CD14-positive monocyte (primary cell): ENCODE measurements at regions not wholly inside any gene's neighbourhood (a gene's known extent, or its start where the extent isn't known, plus 50 kb on each side); places are given as distances from the start of the nearest gene placed in this dataset.

Experiments
- DNase-seq, 3 donors: peaks; one replicate each; pipeline ENCODE4 v3.0.0-alpha.2; 2011 to 2022
- H2AFZ ChIP-seq: 2 replicates; pipeline ENCODE4 v1.6.0; 2012; ENCODE audit warnings: mild to moderate bottlenecking, low read depth, low read length, inconsistent platforms; ENCODE audit not compliant: insufficient read depth, poor library complexity, severe bottlenecking
- H3K27ac ChIP-seq, 2 donors: 1 replicate in 1 of 2; 2 replicates in 1 of 2; pipeline ENCODE4 v1.5.1; 2012 to 2013; ENCODE audit warnings: low read length in 2 of 2, control low read depth in 1 of 2, inconsistent platforms in 1 of 2, low read depth in 1 of 2, mild to moderate bottlenecking in 1 of 2
- H3K27me3 ChIP-seq, 2 donors: one replicate each; pipeline versions ENCODE4 v1.6.0 to v1.6.1; 2011 to 2013; ENCODE audit warnings: low read length in 2 of 2; ENCODE audit not compliant: control insufficient read depth in 2 of 2, insufficient read depth in 2 of 2
- H3K36me3 ChIP-seq, 2 donors: replicated peaks in 1 of 2; 1 replicate in 1 of 2; 2 replicates in 1 of 2; pipeline versions ENCODE4 v1.5.1 to v1.6.1; 2012 to 2013; ENCODE audit warnings: low read length in 2 of 2, control low read depth in 1 of 2, inconsistent platforms in 1 of 2, mild to moderate bottlenecking in 1 of 2; ENCODE audit not compliant: insufficient read depth in 2 of 2, control insufficient read depth in 1 of 2
- H3K4me1 ChIP-seq, 2 donors: 1 replicate in 1 of 2; 2 replicates in 1 of 2; pipeline versions ENCODE4 v1.5.1 to v1.6.1; 2012 to 2013; ENCODE audit warnings: low read length in 2 of 2, control low read depth in 1 of 2, inconsistent platforms in 1 of 2, mild to moderate bottlenecking in 1 of 2, moderate library complexity in 1 of 2; ENCODE audit not compliant: insufficient read depth in 2 of 2, control insufficient read depth in 1 of 2
- H3K4me2 ChIP-seq: replicated peaks from 2 replicates; pipeline ENCODE3; 2012; ENCODE audit warnings: low read length, moderate library complexity, mild to moderate bottlenecking; ENCODE audit not compliant: poor library complexity, severe bottlenecking; ENCODE audit errors: extremely low read depth
- H3K4me3 ChIP-seq, 3 experiments: fragments of 200-600 bp in 1 of 3; sonication (generic) in 1 of 3; replicated peaks in 1 of 3; 1 replicate in 2 of 3; 2 replicates in 1 of 3; pipeline ENCODE4 v1.5.1; 2011 to 2013; ENCODE audit warnings: low read length in 3 of 3, mild to moderate bottlenecking in 3 of 3, control low read depth in 2 of 3, low read depth in 2 of 3, inconsistent platforms in 1 of 3, moderate library complexity in 1 of 3
- H3K79me2 ChIP-seq: 2 replicates; pipeline ENCODE4 v1.6.0; 2012; ENCODE audit warnings: mild to moderate bottlenecking, control low read depth, inconsistent platforms, low read length, moderate library complexity; ENCODE audit not compliant: insufficient read depth
- H3K9ac ChIP-seq: 2 replicates; pipeline ENCODE4 v1.6.0; 2017; ENCODE audit warnings: low read length, mild to moderate bottlenecking; ENCODE audit not compliant: insufficient read depth, poor library complexity, severe bottlenecking
- H3K9me3 ChIP-seq, 2 donors: replicated peaks in 1 of 2; 1 replicate in 1 of 2; 2 replicates in 1 of 2; pipeline versions ENCODE4 v1.5.1 to v1.6.1; 2012 to 2013; ENCODE audit warnings: low read length in 2 of 2, control low read depth in 1 of 2; ENCODE audit not compliant: control insufficient read depth in 1 of 2, insufficient read depth in 1 of 2
- H4K20me1 ChIP-seq: 2 replicates; pipeline ENCODE4 v1.6.0; 2012; ENCODE audit warnings: mild to moderate bottlenecking, low read length, control low read depth, moderate library complexity; ENCODE audit not compliant: insufficient read depth
- H3K27ac Mint-ChIP-seq, 7 donors: one replicate each; pipeline ENCODE4 v1.8.0; 2020; ENCODE audit warnings: mild to moderate bottlenecking in 7 of 7, mixed read lengths in 7 of 7, moderate library complexity in 6 of 7, inconsistent platforms in 2 of 7
- H3K27me3 Mint-ChIP-seq, 3 donors: one replicate each; pipeline ENCODE4 v1.8.0; 2021 to 2022; ENCODE audit warnings: low read depth in 3 of 3, mild to moderate bottlenecking in 3 of 3, mixed read lengths in 3 of 3, moderate library complexity in 3 of 3, inconsistent platforms in 1 of 3
- H3K36me3 Mint-ChIP-seq, 2 donors: one replicate each; pipeline ENCODE4 v1.8.0; 2020; ENCODE audit warnings: mixed read lengths in 2 of 2, inconsistent platforms in 1 of 2, mild to moderate bottlenecking in 1 of 2
- H3K4me1 Mint-ChIP-seq: one replicate; pipeline ENCODE4 v1.8.0; 2020; ENCODE audit warnings: mild to moderate bottlenecking, mixed read lengths
- H3K4me3 Mint-ChIP-seq, 2 donors: one replicate each; pipeline ENCODE4 v1.8.0; 2020; ENCODE audit warnings: mild to moderate bottlenecking in 2 of 2, mixed read lengths in 2 of 2, moderate library complexity in 1 of 2
- H3K9me3 Mint-ChIP-seq, 7 donors: one replicate each; pipeline ENCODE4 v1.8.0; 2020 to 2022; ENCODE audit warnings: mixed read lengths in 7 of 7, mild to moderate bottlenecking in 6 of 7, moderate library complexity in 6 of 7, inconsistent platforms in 2 of 7
- CTCF ChIP-seq: fragments of 200-600 bp; IDR thresholded peaks from one replicate; pipeline ENCODE4 v1.8.0; 2022; ENCODE audit warnings: antibody characterized with exemption, mild to moderate bottlenecking
- WGBS: methylation state at CpG from one replicate; pipeline ENCODE4 v1.1.5; 2013; ENCODE audit warnings: missing lambda C conversion rate; ENCODE audit not compliant: insufficient coverage; 5-methylcytosine and 5-hydroxymethylcytosine counted together
- intact Hi-C, 2 donors: fragments of 100-400 bp; cut with micrococcal nuclease; formaldehyde crosslinking; loops; one replicate each; pipeline versions ENCODE4 v1.15.0 to v1.15.1; 2023

GRCh38 chr1:196088541-196088940, 519.7 kb downstream of the KCNT2 start:
- Histone ChIP-seq H3K4me3 (no peak overlapping the region), H4K20me1 (no peaks in the 10 kb centered on the region), H3K4me1 (no peaks in the 10 kb centered on the region), H3K27ac (no peak overlapping the region), H2AFZ (no peak overlapping the region), H3K27me3 (no peaks in the 10 kb centered on the region), H3K79me2 (no peaks in the 10 kb centered on the region), H3K9ac (no peak overlapping the region), H3K4me2 (no peak overlapping the region), H3K36me3 (no peaks in the 10 kb centered on the region), H3K9me3 (no peaks in the 10 kb centered on the region)
- H3K27ac Mint-ChIP-seq, result no peak overlapping the region
- H3K36me3 Mint-ChIP-seq, result no peaks in the 10 kb centered on the region
- intact Hi-C loops, result no loop called here
- no peak overlapping the region for H3K4me3 Mint-ChIP-seq
- peaks cover 0 to 3% (median 0%) of the 10 kb centered on the region in 7 donors for H3K9me3 Mint-ChIP-seq
- no peak for DNase-seq
- no peak for TF ChIP-seq CTCF
- WGBS, result 54% methylated on average over 3 of the region's 10 CpGs
- H3K27me3 Mint-ChIP-seq, result no peaks in the 10 kb centered on the region
- H3K4me1 Mint-ChIP-seq, result no peaks in the 10 kb centered on the region

- Histone ChIP-seq H3K9ac (no peak overlapping the region), H3K79me2 (no peaks in the 10 kb centered on the region), H3K4me3 (no peak overlapping the region), H3K4me2 (no peak overlapping the region), H3K36me3 (no peaks in the 10 kb centered on the region), H4K20me1 (no peaks in the 10 kb centered on the region), H3K27ac (no peak overlapping the region), H3K27me3 (no peaks in the 10 kb centered on the region), H3K4me1 (no peaks in the 10 kb centered on the region), H2AFZ (no peak overlapping the region), H3K9me3 (no peaks in the 10 kb centered on the region)
- no peak overlapping the region for H3K4me3 Mint-ChIP-seq
- DNase-seq, result no peak
- no peaks in the 10 kb centered on the region for H3K27me3 Mint-ChIP-seq
- peaks cover 0 to 5% (median 0%) of the 10 kb centered on the region in 7 donors for H3K9me3 Mint-ChIP-seq
- no peak for TF ChIP-seq CTCF
- no CpG with 5 or more reads among the region's 3 CpGs for WGBS
- H3K4me1 Mint-ChIP-seq, result no peaks in the 10 kb centered on the region
- no peak overlapping the region for H3K27ac Mint-ChIP-seq
- intact Hi-C loops, result no loop called here
- no peaks in the 10 kb centered on the region for H3K36me3 Mint-ChIP-seq
These were observed 529.5 kb downstream of the KCNT2 start for GRCh38 chr1:196078691-196079090.
